ENCODE measurements at regions not wholly inside any gene's neighbourhood (a gene's known extent, or its start where the extent isn't known, plus 50 kb on each side); places are given as distances from the start of the nearest gene placed in this dataset.

GRCh38 chr9:81512641-81513040 lies 176.7 kb downstream of the TLE1 start:
- no peak for DNase-seq (ENCODE audit: low read depth)
- TF ChIP-seq POLR2A (IDR thresholded peaks at IDR 0.05; ENCODE audit: extremely low read depth, insufficient read length) (no peak), CTCF (IDR thresholded peaks at IDR 0.05; ENCODE audit: low read depth, low read length) (no peak), MAX (IDR thresholded peaks at IDR 0.05; ENCODE audit: low read depth, low read length) (no peak), MYC (IDR thresholded peaks at IDR 0.05; ENCODE audit: low read depth, low read length) (no peak)
- H3K4me3 ChIP-seq (ENCODE audit: low read depth, low read length), result no peak overlapping the region

- TF ChIP-seq CTCF (IDR thresholded peaks at IDR 0.05; ENCODE audit: low read depth, low read length) (no peak), MYC (IDR thresholded peaks at IDR 0.05; ENCODE audit: low read depth, low read length) (no peak), POLR2A (IDR thresholded peaks at IDR 0.05; ENCODE audit: extremely low read depth, insufficient read length) (no peak), MAX (IDR thresholded peaks at IDR 0.05; ENCODE audit: low read depth, low read length) (no peak)
- DNase-seq (ENCODE audit: low read depth), result no peak
- no peak overlapping the region for H3K4me3 ChIP-seq (ENCODE audit: low read depth, low read length)
These were observed 180.9 kb downstream of the TLE1 start for GRCh38 chr9:81508476-81508875.

GRCh38 chr9:81506941-81507864 lies 182.1 kb downstream of the TLE1 start:
- no peak for DNase-seq (ENCODE audit: low read depth)
- no peak for TF ChIP-seq MAX (IDR thresholded peaks at IDR 0.05; ENCODE audit: low read depth, low read length)
- no peak for TF ChIP-seq CTCF (IDR thresholded peaks at IDR 0.05; ENCODE audit: low read depth, low read length)
- TF ChIP-seq MYC (IDR thresholded peaks at IDR 0.05; ENCODE audit: low read depth, low read length), result no peak
- TF ChIP-seq POLR2A (IDR thresholded peaks at IDR 0.05; ENCODE audit: extremely low read depth, insufficient read length), result no peak
- H3K4me3 ChIP-seq (ENCODE audit: low read depth, low read length), result no peak overlapping the region

- no peak overlapping the region for H3K4me3 ChIP-seq (ENCODE audit: low read depth, low read length)
- no peak for TF ChIP-seq POLR2A (IDR thresholded peaks at IDR 0.05; ENCODE audit: extremely low read depth, insufficient read length)
- TF ChIP-seq MAX (IDR thresholded peaks at IDR 0.05; ENCODE audit: low read depth, low read length), result no peak
- no peak for TF ChIP-seq MYC (IDR thresholded peaks at IDR 0.05; ENCODE audit: low read depth, low read length)
- TF ChIP-seq CTCF (IDR thresholded peaks at IDR 0.05; ENCODE audit: low read depth, low read length), result no peak
- no peak for DNase-seq (ENCODE audit: low read depth)
These were observed 189.8 kb downstream of the TLE1 start for GRCh38 chr9:81499594-81499993.

GRCh38 chr9:81499021-81499454 lies 190.3 kb downstream of the TLE1 start:
- TF ChIP-seq CTCF (IDR thresholded peaks at IDR 0.05; ENCODE audit: low read depth, low read length), result no peak
- TF ChIP-seq MYC (IDR thresholded peaks at IDR 0.05; ENCODE audit: low read depth, low read length), result no peak
- no peak for TF ChIP-seq MAX (IDR thresholded peaks at IDR 0.05; ENCODE audit: low read depth, low read length)
- no peak for TF ChIP-seq POLR2A (IDR thresholded peaks at IDR 0.05; ENCODE audit: extremely low read depth, insufficient read length)
- H3K4me3 ChIP-seq (ENCODE audit: low read depth, low read length), result no peak overlapping the region
- no peak for DNase-seq (ENCODE audit: low read depth)
